ENCODE measurements at regions not wholly inside any gene's neighbourhood (a gene's known extent, or its start where the extent isn't known, plus 50 kb on each side); places are given as distances from the start of the nearest gene placed in this dataset.
"Not testable (repeated sequence)": the region's sequence is repeated elsewhere in the genome, so short reads cannot be mapped to it uniquely, and the experiment has no call there.

GRCh38 chr2:87075054-87075790 lies 53.6 kb upstream of the PLGLB1 start:
- peaks cover 13% of the 10 kb centered on the region for H3K4me1 Mint-ChIP-seq
- WGBS (ENCODE audit: insufficient coverage), result 0% methylated on average over 9 of the region's 47 CpGs
- H3K4me1 ChIP-seq (ENCODE audit: control insufficient read depth in 2 of 2, insufficient read depth in 2 of 2, low read length in 2 of 2); CTCF ChIA-PET; H3K27me3 Mint-ChIP-seq; H4K20me1 ChIP-seq (ENCODE audit: control insufficient read depth, insufficient read depth, low read length, poor library complexity, severe bottlenecking); ATAC-seq (ENCODE audit: low read depth); H3K36me3 ChIP-seq (replicated peaks in 1 of 2; ENCODE audit: control extremely low read depth in 1 of 2, control insufficient read depth in 1 of 2, extremely low read depth in 1 of 2, insufficient read depth in 2 of 2, low read length in 1 of 2); POLR2A ChIA-PET; H3K27me3 ChIP-seq (replicated peaks in 1 of 4; ENCODE audit: control extremely low read depth in 1 of 4, control insufficient read depth in 3 of 4, insufficient read depth in 4 of 4, low read length in 3 of 4); H3K9me3 ChIP-seq (ENCODE audit: control extremely low read depth in 1 of 3, control insufficient read depth in 2 of 3, insufficient read depth in 1 of 3, low read length in 2 of 3); intact Hi-C loops (cut with micrococcal nuclease); H3K9me3 Mint-ChIP-seq (ENCODE audit: insufficient read depth): not testable (repeated sequence)
- DNase-seq, result peak; percentile 49
- Histone ChIP-seq H2AFZ (ENCODE audit: insufficient read depth, low read depth, low read length, poor library complexity, severe bottlenecking) (peak overlapping the region; percentile 42), H3K4me2 (replicated peaks; ENCODE audit: low read depth, low read length, poor library complexity, severe bottlenecking) (peak overlapping the region; percentile 25), H3K4me3 (ENCODE audit: control extremely low read depth in 1 of 5, extremely low read depth in 1 of 5, insufficient read depth in 1 of 5, low read depth in 2 of 5, low read length in 4 of 5) (peak overlapping the region; percentile 50 to 69 (median 61)), H3K9ac (ENCODE audit: low read length) (peak overlapping the region; percentile 71), H3K79me2 (ENCODE audit: control insufficient read depth, insufficient read depth, low read length) (peaks cover 13% of the 10 kb centered on the region), H3K27ac (ENCODE audit: low read length in 2 of 2) (peak overlapping the region; percentile 50 to 86)
- H3K4me3 Mint-ChIP-seq, result peak overlapping the region; percentile 87
- peak overlapping the region; percentile 78 for H3K27ac Mint-ChIP-seq

DNA sequence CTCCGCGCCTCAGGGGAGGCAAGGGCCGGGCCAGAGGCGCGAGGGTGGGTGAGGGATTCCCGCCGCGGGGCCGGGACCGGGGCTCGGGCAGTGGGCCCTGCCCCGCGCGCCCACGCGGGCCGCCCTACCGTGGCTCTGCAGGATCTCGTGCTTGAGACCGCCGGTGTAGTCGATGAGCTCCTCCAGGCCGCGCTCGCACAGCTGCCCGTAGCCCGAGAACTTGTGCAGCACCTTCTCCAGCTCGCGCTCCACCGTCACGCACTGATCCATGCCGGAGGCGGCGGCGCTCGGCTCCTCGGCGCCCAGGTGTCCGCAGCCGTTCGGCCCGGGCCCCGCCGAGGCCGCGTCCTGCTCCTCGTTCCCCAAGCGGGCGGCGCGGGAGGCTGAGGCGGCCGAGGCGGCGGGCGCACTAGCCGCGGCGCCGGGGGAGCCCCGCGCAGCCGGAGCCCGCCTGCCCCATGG lies 54.2 kb upstream of the PLGLB1 start:
- CTCF ChIA-PET; H3K9me3 Mint-ChIP-seq (ENCODE audit: insufficient read depth): not testable (repeated sequence)
- peak overlapping the region; percentile 50 to 86 for H3K27ac ChIP-seq (ENCODE audit: low read length in 2 of 2)

GRCh38 chr2:87076253-87077123 lies 54.8 kb upstream of the PLGLB1 start:
- H3K27ac Mint-ChIP-seq, result peak overlapping the region; percentile 99

More for the DNA sequence above, 54.2 kb upstream of the PLGLB1 start:
- DNase-seq, result peak; percentile 80
- peak overlapping the region in 4 of 5 experiments; percentile 55 to 69 (median 64) for H3K4me3 ChIP-seq (ENCODE audit: control extremely low read depth in 1 of 5, extremely low read depth in 1 of 5, insufficient read depth in 1 of 5, low read depth in 2 of 5, low read length in 4 of 5)
- H3K4me1 ChIP-seq (ENCODE audit: control insufficient read depth in 2 of 2, insufficient read depth in 2 of 2, low read length in 2 of 2); intact Hi-C loops (cut with micrococcal nuclease); H3K27me3 ChIP-seq (replicated peaks in 1 of 4; ENCODE audit: control extremely low read depth in 1 of 4, control insufficient read depth in 3 of 4, insufficient read depth in 4 of 4, low read length in 3 of 4); H3K27me3 Mint-ChIP-seq; H4K20me1 ChIP-seq (ENCODE audit: control insufficient read depth, insufficient read depth, low read length, poor library complexity, severe bottlenecking); H3K9me3 ChIP-seq (ENCODE audit: control extremely low read depth in 1 of 3, control insufficient read depth in 2 of 3, insufficient read depth in 1 of 3, low read length in 2 of 3); POLR2A ChIA-PET; H3K4me1 Mint-ChIP-seq; H3K79me2 ChIP-seq (ENCODE audit: control insufficient read depth, insufficient read depth, low read length); H3K4me2 ChIP-seq (replicated peaks; ENCODE audit: low read depth, low read length, poor library complexity, severe bottlenecking); H3K36me3 ChIP-seq (replicated peaks in 1 of 2; ENCODE audit: control extremely low read depth in 1 of 2, control insufficient read depth in 1 of 2, extremely low read depth in 1 of 2, insufficient read depth in 2 of 2, low read length in 1 of 2): not testable (repeated sequence)
- H3K9ac ChIP-seq (ENCODE audit: low read length), result peak overlapping the region; percentile 71
- 0% methylated on average over 26 of the region's 64 CpGs for WGBS (ENCODE audit: insufficient coverage)
- ATAC-seq (ENCODE audit: low read depth), result peak; percentile 15
- Mint-ChIP-seq H3K27ac (peak overlapping the region; percentile 96), H3K4me3 (peak overlapping the region; percentile 97)
- H2AFZ ChIP-seq (ENCODE audit: insufficient read depth, low read depth, low read length, poor library complexity, severe bottlenecking), result peak overlapping the region; percentile 54

More at GRCh38 chr2:87076253-87077123, 54.8 kb upstream of the PLGLB1 start:
- H3K9me3 ChIP-seq (ENCODE audit: control extremely low read depth in 1 of 3, control insufficient read depth in 2 of 3, insufficient read depth in 1 of 3, low read length in 2 of 3); H3K4me1 Mint-ChIP-seq; CTCF ChIA-PET; H3K79me2 ChIP-seq (ENCODE audit: control insufficient read depth, insufficient read depth, low read length); POLR2A ChIA-PET; H3K4me1 ChIP-seq (ENCODE audit: control insufficient read depth in 2 of 2, insufficient read depth in 2 of 2, low read length in 2 of 2); H4K20me1 ChIP-seq (ENCODE audit: control insufficient read depth, insufficient read depth, low read length, poor library complexity, severe bottlenecking); intact Hi-C loops (cut with micrococcal nuclease); H3K27me3 ChIP-seq (replicated peaks in 1 of 4; ENCODE audit: control extremely low read depth in 1 of 4, control insufficient read depth in 3 of 4, insufficient read depth in 4 of 4, low read length in 3 of 4); H3K36me3 ChIP-seq (replicated peaks in 1 of 2; ENCODE audit: control extremely low read depth in 1 of 2, control insufficient read depth in 1 of 2, extremely low read depth in 1 of 2, insufficient read depth in 2 of 2, low read length in 1 of 2); H3K9me3 Mint-ChIP-seq (ENCODE audit: insufficient read depth); H3K27me3 Mint-ChIP-seq: not testable (repeated sequence)
- Histone ChIP-seq H3K9ac (ENCODE audit: low read length) (peak overlapping the region; percentile 71), H3K4me2 (replicated peaks; ENCODE audit: low read depth, low read length, poor library complexity, severe bottlenecking) (peak overlapping the region; percentile 63), H3K4me3 (ENCODE audit: control extremely low read depth in 1 of 5, extremely low read depth in 1 of 5, insufficient read depth in 1 of 5, low read depth in 2 of 5, low read length in 4 of 5) (peak overlapping the region; percentile 50 to 73 (median 61)), H3K27ac (ENCODE audit: low read length in 2 of 2) (peak overlapping the region; percentile 82 to 86), H2AFZ (ENCODE audit: insufficient read depth, low read depth, low read length, poor library complexity, severe bottlenecking) (peak overlapping the region; percentile 90)
- 0% methylated on average over 43 of the region's 84 CpGs for WGBS (ENCODE audit: insufficient coverage)
- H3K4me3 Mint-ChIP-seq, result peak overlapping the region; percentile 97
- ATAC-seq (ENCODE audit: low read depth) (peak; percentile 85), DNase-seq (peak; percentile 94)
